ENCODE measurements at regions not wholly inside any gene's neighbourhood (a gene's known extent, or its start where the extent isn't known, plus 50 kb on each side); places are given as distances from the start of the nearest gene placed in this dataset.

DNA sequence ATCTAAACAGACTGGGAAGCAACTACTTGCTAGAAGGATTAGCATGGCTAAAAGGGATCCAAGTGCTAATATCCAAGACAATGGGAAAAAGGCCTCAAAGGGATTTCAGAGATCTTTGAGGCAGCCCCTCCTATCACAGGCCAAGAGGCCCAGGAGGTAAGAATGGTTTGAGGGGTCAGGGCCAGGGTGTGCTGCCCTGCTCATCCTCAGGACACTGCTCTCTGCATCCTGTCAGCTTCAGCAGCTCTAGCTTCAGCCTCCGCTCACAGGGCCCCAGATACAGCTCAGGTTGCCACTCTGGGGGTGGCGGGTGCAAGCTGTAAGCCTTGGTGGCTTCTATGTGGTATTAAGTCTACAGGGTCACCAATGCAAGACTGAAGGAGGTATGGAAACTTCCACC lies 278.7 kb downstream of the PARP8 start:
- H3K56ac ChIP-seq (ENCODE audit: insufficient read length, low read depth, low read length) = no peak overlapping the region
- Mint-ChIP-seq H3K4me3 (no peak overlapping the region), H3K36me3 (ENCODE audit: insufficient read depth in 1 of 3, low read depth in 3 of 3) (peaks cover 3 to 16% (median 15%) of the 10 kb centered on the region in 3 experiments; a peak in 6 of 7 replicates), H3K27me3 (ENCODE audit: low read depth) (peaks cover 3% of the 10 kb centered on the region; the same call in 1 of the 2 replicates), H3K27ac (no peak overlapping the region), H3K9me3 (peaks cover 35 to 43% of the 10 kb centered on the region in 2 experiments; a peak in 4 of 5 replicates), H3K4me1 (no peaks in the 10 kb centered on the region)
- no peaks in the 10 kb centered on the region for H4K20me1 ChIP-seq (ENCODE audit: control insufficient read depth, insufficient read depth, insufficient read length)
- H3K79me2 ChIP-seq (ENCODE audit: insufficient read depth, low read length) = no peaks in the 10 kb centered on the region
- TF ChIP-seq, protein P1, sequence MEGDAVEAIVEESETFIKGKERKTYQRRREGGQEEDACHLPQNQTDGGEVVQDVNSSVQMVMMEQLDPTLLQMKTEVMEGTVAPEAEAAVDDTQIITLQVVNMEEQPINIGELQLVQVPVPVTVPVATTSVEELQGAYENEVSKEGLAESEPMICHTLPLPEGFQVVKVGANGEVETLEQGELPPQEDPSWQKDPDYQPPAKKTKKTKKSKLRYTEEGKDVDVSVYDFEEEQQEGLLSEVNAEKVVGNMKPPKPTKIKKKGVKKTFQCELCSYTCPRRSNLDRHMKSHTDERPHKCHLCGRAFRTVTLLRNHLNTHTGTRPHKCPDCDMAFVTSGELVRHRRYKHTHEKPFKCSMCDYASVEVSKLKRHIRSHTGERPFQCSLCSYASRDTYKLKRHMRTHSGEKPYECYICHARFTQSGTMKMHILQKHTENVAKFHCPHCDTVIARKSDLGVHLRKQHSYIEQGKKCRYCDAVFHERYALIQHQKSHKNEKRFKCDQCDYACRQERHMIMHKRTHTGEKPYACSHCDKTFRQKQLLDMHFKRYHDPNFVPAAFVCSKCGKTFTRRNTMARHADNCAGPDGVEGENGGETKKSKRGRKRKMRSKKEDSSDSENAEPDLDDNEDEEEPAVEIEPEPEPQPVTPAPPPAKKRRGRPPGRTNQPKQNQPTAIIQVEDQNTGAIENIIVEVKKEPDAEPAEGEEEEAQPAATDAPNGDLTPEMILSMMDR (conservative IDR thresholded peaks at IDR 0.05) = no peak
- H2AFZ ChIP-seq (ENCODE audit: low read length) = no peak overlapping the region
- no peak overlapping the region for H2BK5ac ChIP-seq (ENCODE audit: insufficient read length, low read length)
- no peak overlapping the region for H3K27ac ChIP-seq (ENCODE audit: insufficient read length, low read depth, low read length)
- no peak overlapping the region for H3K18ac ChIP-seq (ENCODE audit: insufficient read length, low read depth, low read length)
- no peak overlapping the region for H2BK12ac ChIP-seq (ENCODE audit: insufficient read length, low read depth, low read length)
- H3K9me3 ChIP-seq (ENCODE audit: control insufficient read depth, low read depth, low read length) = peaks cover 9% of the 10 kb centered on the region
- H3K4me2 ChIP-seq (ENCODE audit: insufficient read depth, insufficient read length, low read length) = no peak overlapping the region
- no peak overlapping the region for H2BK15ac ChIP-seq (ENCODE audit: low read depth, low read length)
- no peak overlapping the region for H4K8ac ChIP-seq (replicated peaks; ENCODE audit: insufficient read length, low read depth, low read length)
- no peak overlapping the region for H2BK120ac ChIP-seq (ENCODE audit: low read depth, low read length, poor library complexity, severe bottlenecking)
- DNase-seq = no peak
- no peak overlapping the region for H4K5ac ChIP-seq (ENCODE audit: insufficient read length, low read depth, low read length)
- H2AK5ac ChIP-seq (ENCODE audit: insufficient read length, low read length) = no peak overlapping the region
- WGBS (ENCODE audit: extremely low coverage, insufficient read length, low lambda C conversion rate) = no CpG with 5 or more reads among the region's 2 CpGs
- H3T11ph ChIP-seq (ENCODE audit: low read length) = no peak overlapping the region
- no peaks in the 10 kb centered on the region; the same call in 1 of the 2 replicates for H3K27me3 ChIP-seq (ENCODE audit: insufficient read depth, low read length)
- H3K23me2 ChIP-seq (ENCODE audit: insufficient read length, low read depth, low read length, poor library complexity, severe bottlenecking) = no peaks in the 10 kb centered on the region
- no peak overlapping the region for H3K9ac ChIP-seq (ENCODE audit: extremely low read depth, insufficient read length, low read length)
- no peak overlapping the region for H2BK20ac ChIP-seq (ENCODE audit: low read depth, low read length, poor library complexity, severe bottlenecking)
- H3K79me1 ChIP-seq (ENCODE audit: insufficient read depth, low read depth, low read length, poor library complexity, severe bottlenecking) = no peaks in the 10 kb centered on the region
- H3K4me1 ChIP-seq (ENCODE audit: insufficient read depth, low read length) = no peaks in the 10 kb centered on the region
- H3K4ac ChIP-seq (ENCODE audit: low read depth, low read length) = no peak overlapping the region
- no peak overlapping the region for H3K14ac ChIP-seq (ENCODE audit: insufficient read depth, low read length)
- no peak overlapping the region for H4K91ac ChIP-seq (ENCODE audit: insufficient read length, low read depth, low read length)
- no peak overlapping the region for H3K23ac ChIP-seq (ENCODE audit: insufficient read length, low read depth, low read length)
